A549 (cell line): ENCODE measurements at regions not wholly inside any gene's neighbourhood (a gene's known extent, or its start where the extent isn't known, plus 50 kb on each side); places are given as distances from the start of the nearest gene placed in this dataset.

ENCODE experiments used
- CBX2 ChIP-seq: fragments of 200-600 bp; sonication (generic); IDR thresholded peaks from 2 replicates; pipeline ENCODE4 v1.6.1; 2016; ENCODE audit warnings: low read depth, mild to moderate bottlenecking, borderline replicate concordance
- EP300 ChIP-seq, 2 experiments: fragments of >200 bp; sonication (Bioruptor Twin); formaldehyde crosslinking; IDR thresholded peaks; 2 replicates in 1 of 2; 3 replicates in 1 of 2; pipeline ENCODE4 v1.6.1; 2016 to 2017
- ESRRA ChIP-seq: fragments of 150-350 bp; IDR thresholded peaks from 2 replicates; pipeline ENCODE4 v1.6.1; 2014; ENCODE audit warnings: mild to moderate bottlenecking, low read length, borderline replicate concordance
- POLR2A ChIP-seq: IDR thresholded peaks from 2 replicates; pipeline ENCODE4 v1.6.1; 2012; ENCODE audit warnings: mild to moderate bottlenecking, low read length
- RAD21 ChIP-seq, 2 experiments: fragments of >200 bp in 1 of 2; sonication (Bioruptor Twin) in 1 of 2; formaldehyde crosslinking in 1 of 2; IDR thresholded peaks in 1 of 2; conservative IDR thresholded peaks in 1 of 2; 2 replicates in 1 of 2; 3 replicates in 1 of 2; pipeline ENCODE4 v1.6.1; 2012 to 2018; ENCODE audit warnings: inconsistent platforms in 1 of 2
- RCOR1 ChIP-seq: fragments of 150-350 bp; IDR thresholded peaks from 2 replicates; pipeline ENCODE4 v1.6.1; 2014; ENCODE audit warnings: antibody characterized with exemption, low read length, low read depth
- RNF2 ChIP-seq: fragments of 200-600 bp; sonication (generic); IDR thresholded peaks from 2 replicates; pipeline ENCODE4 v1.6.1; 2016; ENCODE audit warnings: low read depth, mild to moderate bottlenecking, antibody characterized with exemption, moderate library complexity, borderline replicate concordance
- TF ChIP-seq, protein P1 (sequence below): fragments of >200 bp; sonication (Bioruptor Twin); formaldehyde crosslinking; IDR thresholded peaks from 3 replicates; pipeline ENCODE4 v1.5.1; 2016
- TF ChIP-seq, protein P2 (sequence below): IDR thresholded peaks from 2 replicates; pipeline ENCODE4 v1.6.1; 2012
- TF ChIP-seq, protein P3 (sequence below): fragments of 200-600 bp; sonication (generic); IDR thresholded peaks from 2 replicates; pipeline ENCODE4 v1.6.1; 2016; ENCODE audit warnings: antibody characterized with exemption, mild to moderate bottlenecking, moderate library complexity

DNA sequence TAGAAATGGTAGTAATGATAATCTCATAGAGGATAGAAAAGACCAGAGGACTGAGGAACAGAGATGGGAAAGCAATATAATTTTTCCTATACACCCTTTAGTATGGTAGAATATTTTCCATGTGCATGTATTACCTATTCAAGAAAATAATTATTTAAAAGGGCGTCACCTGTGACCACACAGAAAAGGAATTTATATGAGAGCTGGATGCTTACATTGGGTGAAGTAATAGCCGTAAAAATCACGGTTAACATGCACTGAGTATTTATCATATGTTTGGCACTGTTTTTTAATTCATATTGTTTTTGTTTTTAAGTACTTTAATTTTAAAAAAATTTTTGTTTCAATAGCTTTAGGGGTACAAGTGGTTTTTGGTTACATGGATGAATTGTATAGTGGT, 195.1 kb downstream of the IPMK start:
- TF ChIP-seq EP300 (IDR thresholded peaks at IDR 0.05) (no peak), RNF2 (no peak), RAD21 (conservative IDR thresholded peaks at IDR 0.05 in 1 of 2, IDR thresholded peaks at IDR 0.05 in 1 of 2) (no peak), ESRRA (no peak), POLR2A (no peak), RCOR1 (no peak), CBX2 (no peak)
- TF ChIP-seq, protein P1, sequence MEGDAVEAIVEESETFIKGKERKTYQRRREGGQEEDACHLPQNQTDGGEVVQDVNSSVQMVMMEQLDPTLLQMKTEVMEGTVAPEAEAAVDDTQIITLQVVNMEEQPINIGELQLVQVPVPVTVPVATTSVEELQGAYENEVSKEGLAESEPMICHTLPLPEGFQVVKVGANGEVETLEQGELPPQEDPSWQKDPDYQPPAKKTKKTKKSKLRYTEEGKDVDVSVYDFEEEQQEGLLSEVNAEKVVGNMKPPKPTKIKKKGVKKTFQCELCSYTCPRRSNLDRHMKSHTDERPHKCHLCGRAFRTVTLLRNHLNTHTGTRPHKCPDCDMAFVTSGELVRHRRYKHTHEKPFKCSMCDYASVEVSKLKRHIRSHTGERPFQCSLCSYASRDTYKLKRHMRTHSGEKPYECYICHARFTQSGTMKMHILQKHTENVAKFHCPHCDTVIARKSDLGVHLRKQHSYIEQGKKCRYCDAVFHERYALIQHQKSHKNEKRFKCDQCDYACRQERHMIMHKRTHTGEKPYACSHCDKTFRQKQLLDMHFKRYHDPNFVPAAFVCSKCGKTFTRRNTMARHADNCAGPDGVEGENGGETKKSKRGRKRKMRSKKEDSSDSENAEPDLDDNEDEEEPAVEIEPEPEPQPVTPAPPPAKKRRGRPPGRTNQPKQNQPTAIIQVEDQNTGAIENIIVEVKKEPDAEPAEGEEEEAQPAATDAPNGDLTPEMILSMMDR = no peak
- TF ChIP-seq, protein P2, sequence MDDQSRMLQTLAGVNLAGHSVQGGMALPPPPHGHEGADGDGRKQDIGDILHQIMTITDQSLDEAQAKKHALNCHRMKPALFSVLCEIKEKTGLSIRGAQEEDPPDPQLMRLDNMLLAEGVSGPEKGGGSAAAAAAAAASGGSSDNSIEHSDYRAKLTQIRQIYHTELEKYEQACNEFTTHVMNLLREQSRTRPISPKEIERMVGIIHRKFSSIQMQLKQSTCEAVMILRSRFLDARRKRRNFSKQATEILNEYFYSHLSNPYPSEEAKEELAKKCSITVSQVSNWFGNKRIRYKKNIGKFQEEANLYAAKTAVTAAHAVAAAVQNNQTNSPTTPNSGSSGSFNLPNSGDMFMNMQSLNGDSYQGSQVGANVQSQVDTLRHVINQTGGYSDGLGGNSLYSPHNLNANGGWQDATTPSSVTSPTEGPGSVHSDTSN = no peak
- TF ChIP-seq, protein P3, sequence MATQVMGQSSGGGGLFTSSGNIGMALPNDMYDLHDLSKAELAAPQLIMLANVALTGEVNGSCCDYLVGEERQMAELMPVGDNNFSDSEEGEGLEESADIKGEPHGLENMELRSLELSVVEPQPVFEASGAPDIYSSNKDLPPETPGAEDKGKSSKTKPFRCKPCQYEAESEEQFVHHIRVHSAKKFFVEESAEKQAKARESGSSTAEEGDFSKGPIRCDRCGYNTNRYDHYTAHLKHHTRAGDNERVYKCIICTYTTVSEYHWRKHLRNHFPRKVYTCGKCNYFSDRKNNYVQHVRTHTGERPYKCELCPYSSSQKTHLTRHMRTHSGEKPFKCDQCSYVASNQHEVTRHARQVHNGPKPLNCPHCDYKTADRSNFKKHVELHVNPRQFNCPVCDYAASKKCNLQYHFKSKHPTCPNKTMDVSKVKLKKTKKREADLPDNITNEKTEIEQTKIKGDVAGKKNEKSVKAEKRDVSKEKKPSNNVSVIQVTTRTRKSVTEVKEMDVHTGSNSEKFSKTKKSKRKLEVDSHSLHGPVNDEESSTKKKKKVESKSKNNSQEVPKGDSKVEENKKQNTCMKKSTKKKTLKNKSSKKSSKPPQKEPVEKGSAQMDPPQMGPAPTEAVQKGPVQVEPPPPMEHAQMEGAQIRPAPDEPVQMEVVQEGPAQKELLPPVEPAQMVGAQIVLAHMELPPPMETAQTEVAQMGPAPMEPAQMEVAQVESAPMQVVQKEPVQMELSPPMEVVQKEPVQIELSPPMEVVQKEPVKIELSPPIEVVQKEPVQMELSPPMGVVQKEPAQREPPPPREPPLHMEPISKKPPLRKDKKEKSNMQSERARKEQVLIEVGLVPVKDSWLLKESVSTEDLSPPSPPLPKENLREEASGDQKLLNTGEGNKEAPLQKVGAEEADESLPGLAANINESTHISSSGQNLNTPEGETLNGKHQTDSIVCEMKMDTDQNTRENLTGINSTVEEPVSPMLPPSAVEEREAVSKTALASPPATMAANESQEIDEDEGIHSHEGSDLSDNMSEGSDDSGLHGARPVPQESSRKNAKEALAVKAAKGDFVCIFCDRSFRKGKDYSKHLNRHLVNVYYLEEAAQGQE = no peak
